PFSK-1 (cell line): ENCODE measurements at regions not wholly inside any gene's neighbourhood (a gene's known extent, or its start where the extent isn't known, plus 50 kb on each side); places are given as distances from the start of the nearest gene placed in this dataset.

ENCODE experiments used
- FOXP2 ChIP-seq: optimal IDR thresholded peaks from 2 replicates; pipeline ENCODE3; 2011; ENCODE audit warnings: borderline replicate concordance, control low read depth, inconsistent platforms; ENCODE audit not compliant: insufficient read depth; ENCODE audit errors: extremely low read length, extremely low read depth
- POLR2AphosphoS5 ChIP-seq: IDR thresholded peaks from 2 replicates; pipeline ENCODE4 v1.6.1; 2012; ENCODE audit warnings: low read depth, mild to moderate bottlenecking, control low read depth, low read length, moderate library complexity
- REST ChIP-seq, 2 experiments: IDR thresholded peaks; 2 replicates each; pipeline versions ENCODE4 v1.6.1 to v1.8.0; 2011 to 2012; ENCODE audit warnings: low read depth in 2 of 2, low read length in 2 of 2, control low read depth in 1 of 2, inconsistent platforms in 1 of 2, mild to moderate bottlenecking in 1 of 2, moderate library complexity in 1 of 2; ENCODE audit not compliant: insufficient read depth in 1 of 2
- SIN3A ChIP-seq: IDR thresholded peaks from 2 replicates; pipeline ENCODE4 v1.6.1; 2012; ENCODE audit warnings: mild to moderate bottlenecking, low read length, moderate library complexity, borderline replicate concordance; ENCODE audit not compliant: insufficient read depth
- TAF1 ChIP-seq: IDR thresholded peaks from 2 replicates; pipeline ENCODE4 v1.6.1; 2012; ENCODE audit warnings: low read length, control low read depth, borderline replicate concordance; ENCODE audit not compliant: insufficient read depth

GRCh38 chr2:129393816-129394215 lies 585.6 kb upstream of the RAB6C start:
- TF ChIP-seq REST (IDR thresholded peaks at IDR 0.05; ENCODE audit: insufficient read depth in 1 of 2, low read depth in 2 of 2, low read length in 2 of 2) (no peak), SIN3A (no peak), TAF1 (no peak), POLR2AphosphoS5 (no peak), FOXP2 (no peak)

GRCh38 chr2:129396980-129397599 lies 582.4 kb upstream of the RAB6C start:
- TF ChIP-seq FOXP2 (no peak), POLR2AphosphoS5 (no peak), SIN3A (no peak), TAF1 (no peak), REST (IDR thresholded peaks at IDR 0.05; ENCODE audit: insufficient read depth in 1 of 2, low read depth in 2 of 2, low read length in 2 of 2) (no peak)

GRCh38 chr2:129400826-129401225 lies 578.6 kb upstream of the RAB6C start:
- TF ChIP-seq TAF1 (no peak), SIN3A (no peak), FOXP2 (no peak), POLR2AphosphoS5 (no peak)

- TF ChIP-seq FOXP2 (no peak), POLR2AphosphoS5 (no peak), REST (IDR thresholded peaks at IDR 0.05; ENCODE audit: insufficient read depth in 1 of 2, low read depth in 2 of 2, low read length in 2 of 2) (no peak), TAF1 (no peak), SIN3A (no peak)
Measured at GRCh38 chr2:129402076-129402475, 577.4 kb upstream of the RAB6C start.

GRCh38 chr2:129404000-129404685 lies 575.3 kb upstream of the RAB6C start:
- TF ChIP-seq POLR2AphosphoS5, result no peak
- no peak for TF ChIP-seq FOXP2
- no peak for TF ChIP-seq REST (IDR thresholded peaks at IDR 0.05; ENCODE audit: insufficient read depth in 1 of 2, low read depth in 2 of 2, low read length in 2 of 2)
- no peak for TF ChIP-seq TAF1
- TF ChIP-seq SIN3A, result no peak
